ENCODE measurements at regions not wholly inside any gene's neighbourhood (a gene's known extent, or its start where the extent isn't known, plus 50 kb on each side); places are given as distances from the start of the nearest gene placed in this dataset.

- Mint-ChIP-seq H3K27ac (no peak overlapping the region), H3K36me3 (no peaks in the 10 kb centered on the region), H3K27me3 (ENCODE audit: low read depth) (no peaks in the 10 kb centered on the region), H3K4me1 (peaks cover under 1% of the 10 kb centered on the region), H3K9me3 (peaks cover 8% of the 10 kb centered on the region), H3K4me3 (no peak overlapping the region)
- no peak for TF ChIP-seq CTCF (IDR thresholded peaks at IDR 0.05; ENCODE audit: unreplicated experiment)
- DNase-seq (ENCODE audit: low spot score in 2 of 2, unreplicated experiment in 2 of 2) = no peak
These were observed 110.4 kb upstream of the EPB41L4A start for GRCh38 chr5:112529525-112529924.

GRCh38 chr5:112532654-112533360, 113.7 kb upstream of the EPB41L4A start:
- no peak for DNase-seq (ENCODE audit: low spot score in 2 of 2, unreplicated experiment in 2 of 2)
- Mint-ChIP-seq H3K4me1 (peaks cover 3% of the 10 kb centered on the region), H3K27me3 (ENCODE audit: low read depth) (no peaks in the 10 kb centered on the region), H3K4me3 (no peak overlapping the region), H3K27ac (no peak overlapping the region), H3K36me3 (no peaks in the 10 kb centered on the region), H3K9me3 (no peaks in the 10 kb centered on the region)
- no peak for TF ChIP-seq CTCF (IDR thresholded peaks at IDR 0.05; ENCODE audit: unreplicated experiment)

GRCh38 chr5:112533362-112533761, 114.3 kb upstream of the EPB41L4A start:
- no peak for DNase-seq (ENCODE audit: low spot score in 2 of 2, unreplicated experiment in 2 of 2)
- Mint-ChIP-seq H3K27ac (no peak overlapping the region), H3K4me3 (no peak overlapping the region), H3K9me3 (no peaks in the 10 kb centered on the region), H3K27me3 (ENCODE audit: low read depth) (no peaks in the 10 kb centered on the region), H3K4me1 (peaks cover 3% of the 10 kb centered on the region), H3K36me3 (no peaks in the 10 kb centered on the region)
- no peak for TF ChIP-seq CTCF (IDR thresholded peaks at IDR 0.05; ENCODE audit: unreplicated experiment)

GRCh38 chr5:112534067-112534583, 115.0 kb upstream of the EPB41L4A start:
- no peaks in the 10 kb centered on the region for H3K27me3 Mint-ChIP-seq (ENCODE audit: low read depth)
- H3K9me3 Mint-ChIP-seq = no peaks in the 10 kb centered on the region
- peaks cover 3% of the 10 kb centered on the region for H3K4me1 Mint-ChIP-seq
- H3K4me3 Mint-ChIP-seq = no peak overlapping the region
- no peak for TF ChIP-seq CTCF (IDR thresholded peaks at IDR 0.05; ENCODE audit: unreplicated experiment)
- DNase-seq (ENCODE audit: low spot score in 2 of 2, unreplicated experiment in 2 of 2) = no peak
- no peaks in the 10 kb centered on the region for H3K36me3 Mint-ChIP-seq
- H3K27ac Mint-ChIP-seq = no peak overlapping the region

GRCh38 chr5:112534611-112535255, 115.7 kb upstream of the EPB41L4A start:
- DNase-seq (ENCODE audit: low spot score in 2 of 2, unreplicated experiment in 2 of 2) = no peak
- no peak for TF ChIP-seq CTCF (IDR thresholded peaks at IDR 0.05; ENCODE audit: unreplicated experiment)
- Mint-ChIP-seq H3K27me3 (ENCODE audit: low read depth) (no peaks in the 10 kb centered on the region), H3K9me3 (no peaks in the 10 kb centered on the region), H3K27ac (no peak overlapping the region), H3K36me3 (no peaks in the 10 kb centered on the region), H3K4me1 (peaks cover 3% of the 10 kb centered on the region), H3K4me3 (no peak overlapping the region)

Measured in mesothelial cell of epicardium (in vitro differentiated cells).